Endothelial cell of umbilical vein (primary cell): ENCODE measurements at regions not wholly inside any gene's neighbourhood (a gene's known extent, or its start where the extent isn't known, plus 50 kb on each side); places are given as distances from the start of the nearest gene placed in this dataset.

Experiments used
- BruUV-seq: library from RNA; stranded (reverse); fragments of 400-500 nt; replicated peaks from 2 replicates; lab custom pipeline; 2021; lab: Mats Ljungman, UMichigan
- CTCF ChIA-PET: fragments of 300-600, 350-600 bp; sonication (Branson Sonifier 250); formaldehyde crosslinking; loops from one replicate; lab custom pipeline; 2021; ENCODE audit warnings: antibody characterized with exemption, inconsistent platforms; lab: Charles Lee
- POLR2A ChIA-PET: fragments of 300-600, 350-600 bp; sonication (Branson Sonifier 250); formaldehyde crosslinking; loops from one replicate; lab custom pipeline; 2021; ENCODE audit warnings: antibody characterized with exemption, inconsistent platforms; lab: Charles Lee
- DNase-seq: peaks from one replicate; pipeline ENCODE4 v3.0.0-alpha.2; 2011; ENCODE audit warnings: low read depth, low spot score
- FAIRE-seq: peaks from 2 replicates; lab custom pipeline; 2011; peaks lifted over from hg19 to GRCh38; lab: Jason Lieb, UNC
- H2AFZ ChIP-seq: 2 replicates; pipeline ENCODE4 v1.6.0; 2012; ENCODE audit warnings: low read depth, low read length, control low read depth, inconsistent platforms
- H3K27ac ChIP-seq: 2 replicates; pipeline ENCODE4 v1.5.1; 2011; ENCODE audit warnings: low read depth, mild to moderate bottlenecking, control low read depth, low read length, moderate library complexity; ENCODE audit not compliant: insufficient read depth
- H3K27me3 ChIP-seq, 2 experiments: 2 replicates each; pipeline versions ENCODE4 v1.6.0 to v1.6.1; 2011; ENCODE audit warnings: low read length in 2 of 2, mixed read lengths in 1 of 2; ENCODE audit not compliant: control insufficient read depth in 2 of 2, insufficient read depth in 2 of 2
- H3K36me3 ChIP-seq, 2 experiments: 2 replicates in 1 of 2; 3 replicates in 1 of 2; pipeline ENCODE4 v1.5.1; 2011; ENCODE audit warnings: low read length in 2 of 2, mild to moderate bottlenecking in 1 of 2, moderate library complexity in 1 of 2; ENCODE audit not compliant: control insufficient read depth in 2 of 2, insufficient read depth in 2 of 2; ENCODE audit errors: extremely low read depth in 1 of 2
- H3K4me1 ChIP-seq: 3 replicates; pipeline ENCODE4 v1.5.1; 2011; ENCODE audit warnings: mild to moderate bottlenecking, low read length; ENCODE audit not compliant: control insufficient read depth, insufficient read depth; ENCODE audit errors: extremely low read depth
- H3K4me2 ChIP-seq: 2 replicates; pipeline ENCODE4 v1.6.1; 2011; ENCODE audit warnings: low read length, control low read depth, mixed read lengths; ENCODE audit not compliant: insufficient read depth
- H3K4me3 ChIP-seq, 3 experiments: fragments of 200-600 bp in 1 of 3; sonication (generic), shearing (Covaris generic) in 1 of 3; replicated peaks in 1 of 3; 2 replicates each; pipeline ENCODE4 v1.5.1; 2011 to 2016; ENCODE audit warnings: control low read depth in 3 of 3, low read length in 3 of 3, mild to moderate bottlenecking in 2 of 3, inconsistent platforms in 1 of 3, low read depth in 1 of 3, moderate library complexity in 1 of 3; ENCODE audit not compliant: insufficient read depth in 1 of 3
- H3K79me2 ChIP-seq: 2 replicates; pipeline ENCODE4 v1.6.0; 2012; ENCODE audit warnings: low read length, inconsistent platforms; ENCODE audit not compliant: control insufficient read depth, insufficient read depth
- H3K9ac ChIP-seq: replicated peaks from 2 replicates; pipeline ENCODE3; 2011; ENCODE audit warnings: low read length, control low read depth; ENCODE audit not compliant: insufficient read depth; ENCODE audit errors: extremely low read depth
- H3K9me1 ChIP-seq: replicated peaks from 3 replicates; pipeline ENCODE4 v1.6.0; 2011; ENCODE audit warnings: mild to moderate bottlenecking, low read length; ENCODE audit not compliant: control insufficient read depth, insufficient read depth; ENCODE audit errors: extremely low read depth
- H3K9me3 ChIP-seq: replicated peaks from 2 replicates; pipeline ENCODE4 v1.5.1; 2012; ENCODE audit warnings: low read length, inconsistent platforms; ENCODE audit not compliant: control insufficient read depth, insufficient read depth
- H4K20me1 ChIP-seq: replicated peaks from 2 replicates; pipeline ENCODE3; 2011; ENCODE audit warnings: mild to moderate bottlenecking, low read length; ENCODE audit not compliant: control insufficient read depth, insufficient read depth; ENCODE audit errors: extremely low read depth
- CTCF ChIP-seq, 2 donors: IDR thresholded peaks; 1 replicate in 1 of 2; 2 replicates in 1 of 2; pipeline ENCODE4 v1.5.1; 2011; ENCODE audit warnings: low read length in 2 of 2, mild to moderate bottlenecking in 2 of 2, moderate library complexity in 2 of 2, control low read depth in 1 of 2, inconsistent platforms in 1 of 2, low read depth in 1 of 2; ENCODE audit not compliant: insufficient read depth in 1 of 2; ENCODE audit errors: extremely low read depth in 1 of 2
- EZH2 ChIP-seq: IDR thresholded peaks from 2 replicates; pipeline ENCODE4 v1.6.1; 2012; ENCODE audit warnings: borderline replicate concordance, low read depth, mild to moderate bottlenecking, moderate library complexity, low read length, inconsistent platforms; ENCODE audit not compliant: severe bottlenecking
- FOS ChIP-seq: IDR thresholded peaks from 2 replicates; pipeline ENCODE4 v1.6.1; 2011; ENCODE audit warnings: mild to moderate bottlenecking, low read length, moderate library complexity, borderline replicate concordance; ENCODE audit not compliant: insufficient read depth
- GATA2 ChIP-seq: IDR thresholded peaks from 2 replicates; pipeline ENCODE4 v1.7.0; 2011; ENCODE audit warnings: low read depth, mild to moderate bottlenecking, moderate library complexity, mixed read lengths, low read length; ENCODE audit not compliant: insufficient read length, insufficient read depth
- JUN ChIP-seq: IDR thresholded peaks from 2 replicates; pipeline ENCODE4 v1.6.1; 2011; ENCODE audit warnings: borderline replicate concordance, low read depth; ENCODE audit not compliant: insufficient read length, insufficient read depth
- MAX ChIP-seq: IDR thresholded peaks from 2 replicates; pipeline ENCODE4 v1.6.1; 2011; ENCODE audit not compliant: insufficient read depth, insufficient read length
- MYC ChIP-seq: IDR thresholded peaks from one replicate; pipeline ENCODE4 v1.6.1; 2011; ENCODE audit warnings: mild to moderate bottlenecking, low read depth, low read length
- POLR2A ChIP-seq: IDR thresholded peaks from 2 replicates; pipeline ENCODE4 v1.6.1; 2012; ENCODE audit warnings: low read depth, mild to moderate bottlenecking, control low read depth, low read length
- POLR2AphosphoS5 ChIP-seq: IDR thresholded peaks from 2 replicates; pipeline ENCODE4 v1.6.1; 2012; ENCODE audit warnings: low read depth, mild to moderate bottlenecking, control low read depth, low read length, moderate library complexity; ENCODE audit not compliant: insufficient read depth
- dilution Hi-C: fragments of 300-500 bp; cut with MboI; formaldehyde crosslinking; loops from one replicate; pipeline ENCODE4 v1.15.0; 2019; ENCODE audit warnings: low sequenced_read_pairs; ENCODE audit not compliant: extremely low pct_ligation_motif_present
- intact Hi-C: fragments of 100-400 bp; cut with micrococcal nuclease; formaldehyde crosslinking; loops from one replicate; pipeline ENCODE4 v1.10.0; 2022

- intact Hi-C loops: no loop called here
- ChIA-PET POLR2A (no interaction called here), CTCF (no interaction called here)
- no peak overlapping the region for H2AFZ ChIP-seq
- peaks cover 5% of the 10 kb centered on the region for H3K9me3 ChIP-seq
- no peaks in the 10 kb centered on the region for H3K27me3 ChIP-seq
- FAIRE-seq (no peak), DNase-seq (no peak)
- no TSS peak for BruUV-seq
- no peak overlapping the region for H3K9ac ChIP-seq
- H3K4me1 ChIP-seq: no peaks in the 10 kb centered on the region
- H3K27ac ChIP-seq: no peak overlapping the region
- TF ChIP-seq CTCF (IDR thresholded peaks at IDR 0.05; ENCODE audit: extremely low read depth in 1 of 2, insufficient read depth in 1 of 2, low read depth in 1 of 2, low read length in 2 of 2) (no peak), MYC (no peak), POLR2AphosphoS5 (no peak), EZH2 (no peak), POLR2A (no peak), FOS (no peak), JUN (no peak), MAX (no peak), GATA2 (no peak)
- no peaks in the 10 kb centered on the region for H3K9me1 ChIP-seq
- no peaks in the 10 kb centered on the region for H4K20me1 ChIP-seq
- no peak overlapping the region for H3K4me3 ChIP-seq
- no peaks in the 10 kb centered on the region for H3K79me2 ChIP-seq
- H3K4me2 ChIP-seq: no peak overlapping the region
- H3K36me3 ChIP-seq: no peaks in the 10 kb centered on the region
- dilution Hi-C loops: no loop called here
Observed at GRCh38 chr2:147398301-147398700, 446.5 kb upstream of the ACVR2A start.
